H9 (cell line): ENCODE measurements at regions not wholly inside any gene's neighbourhood (a gene's known extent, or its start where the extent isn't known, plus 50 kb on each side); places are given as distances from the start of the nearest gene placed in this dataset.

Experiments
- DNase-seq: peaks from one replicate; pipeline ENCODE4 v3.0.0-alpha.2; 2017
- H2AFZ ChIP-seq: one replicate; pipeline ENCODE4 v1.6.1; 2013; ENCODE audit warnings: mild to moderate bottlenecking, low read length, control low read depth, moderate library complexity
- H2AK5ac ChIP-seq: 2 replicates; pipeline ENCODE4 v1.6.1; 2013; ENCODE audit warnings: low read length, control low read depth, mixed read lengths; ENCODE audit not compliant: insufficient read length
- H2BK120ac ChIP-seq: one replicate; pipeline ENCODE4 v1.6.1; 2013; ENCODE audit warnings: low read depth, mild to moderate bottlenecking, low read length, control low read depth, inconsistent platforms; ENCODE audit not compliant: poor library complexity, severe bottlenecking
- H2BK12ac ChIP-seq: 2 replicates; pipeline ENCODE4 v1.6.1; 2013; ENCODE audit warnings: low read length, control low read depth, mixed read lengths, low read depth; ENCODE audit not compliant: insufficient read length
- H2BK15ac ChIP-seq: 2 replicates; pipeline ENCODE4 v1.6.1; 2013; ENCODE audit warnings: low read depth, low read length, control low read depth
- H2BK20ac ChIP-seq: one replicate; pipeline ENCODE4 v1.6.1; 2013; ENCODE audit warnings: low read depth, mild to moderate bottlenecking, low read length, control low read depth, inconsistent platforms; ENCODE audit not compliant: poor library complexity, severe bottlenecking
- H2BK5ac ChIP-seq: 2 replicates; pipeline ENCODE4 v1.6.1; 2013; ENCODE audit warnings: low read length, control low read depth, mixed read lengths; ENCODE audit not compliant: insufficient read length
- H3K14ac ChIP-seq: 2 replicates; pipeline ENCODE4 v1.6.1; 2013; ENCODE audit warnings: low read length, control low read depth; ENCODE audit not compliant: insufficient read depth
- H3K18ac ChIP-seq: 2 replicates; pipeline ENCODE4 v1.6.1; 2013; ENCODE audit warnings: low read depth, mild to moderate bottlenecking, mixed read lengths, low read length, control low read depth; ENCODE audit not compliant: insufficient read length
- H3K23ac ChIP-seq: 2 replicates; pipeline ENCODE4 v1.6.1; 2013; ENCODE audit warnings: low read length, control low read depth, mixed read lengths, low read depth; ENCODE audit not compliant: insufficient read length
- H3K23me2 ChIP-seq: 2 replicates; pipeline ENCODE4 v1.6.1; 2013; ENCODE audit warnings: low read depth, mild to moderate bottlenecking, mixed read lengths, low read length, control low read depth; ENCODE audit not compliant: insufficient read length, poor library complexity, severe bottlenecking
- H3K27ac ChIP-seq: 2 replicates; pipeline ENCODE4 v1.5.1; 2013; ENCODE audit warnings: low read length, control low read depth, mixed read lengths, low read depth; ENCODE audit not compliant: insufficient read length
- H3K27me3 ChIP-seq: 2 replicates; pipeline ENCODE4 v1.6.1; 2013; ENCODE audit warnings: low read length, control low read depth, inconsistent platforms; ENCODE audit not compliant: insufficient read depth
- H3K4ac ChIP-seq: 2 replicates; pipeline ENCODE4 v1.6.1; 2013; ENCODE audit warnings: low read depth, mild to moderate bottlenecking, control low read depth, inconsistent platforms, low read length, moderate library complexity
- H3K4me1 ChIP-seq: 2 replicates; pipeline ENCODE4 v1.6.1; 2013; ENCODE audit warnings: low read length, control low read depth, inconsistent platforms; ENCODE audit not compliant: insufficient read depth
- H3K4me2 ChIP-seq: 2 replicates; pipeline ENCODE4 v1.6.1; 2013; ENCODE audit warnings: low read length, control low read depth, mixed read lengths; ENCODE audit not compliant: insufficient read length, insufficient read depth
- H3K56ac ChIP-seq: 2 replicates; pipeline ENCODE4 v1.6.1; 2013; ENCODE audit warnings: low read depth, mild to moderate bottlenecking, mixed read lengths, low read length, control low read depth; ENCODE audit not compliant: insufficient read length
- H3K79me1 ChIP-seq: 2 replicates; pipeline ENCODE4 v1.6.1; 2013; ENCODE audit warnings: low read depth, mild to moderate bottlenecking, moderate library complexity, low read length, control low read depth, inconsistent platforms; ENCODE audit not compliant: insufficient read depth, poor library complexity, severe bottlenecking
- H3K79me2 ChIP-seq: 2 replicates; pipeline ENCODE4 v1.6.1; 2013; ENCODE audit warnings: low read length, control low read depth, inconsistent platforms; ENCODE audit not compliant: insufficient read depth
- H3K9ac ChIP-seq: 2 replicates; pipeline ENCODE4 v1.6.1; 2013; ENCODE audit warnings: low read length, control low read depth, mixed read lengths; ENCODE audit not compliant: insufficient read length; ENCODE audit errors: extremely low read depth
- H3K9me3 ChIP-seq: one replicate; pipeline ENCODE4 v1.6.1; 2013; ENCODE audit warnings: low read depth, low read length, inconsistent platforms; ENCODE audit not compliant: control insufficient read depth
- H3T11ph ChIP-seq: one replicate; pipeline ENCODE4 v1.6.1; 2013; ENCODE audit warnings: mild to moderate bottlenecking, low read length, control low read depth, inconsistent platforms
- H4K20me1 ChIP-seq: one replicate; pipeline ENCODE4 v1.6.1; 2013; ENCODE audit not compliant: control insufficient read depth, insufficient read length, insufficient read depth
- H4K5ac ChIP-seq: 2 replicates; pipeline ENCODE4 v1.6.1; 2013; ENCODE audit warnings: low read depth, mild to moderate bottlenecking, mixed read lengths, low read length, control low read depth; ENCODE audit not compliant: insufficient read length
- H4K8ac ChIP-seq: replicated peaks from 2 replicates; pipeline ENCODE4 v1.6.1; 2013; ENCODE audit warnings: low read length, control low read depth, mixed read lengths, low read depth; ENCODE audit not compliant: insufficient read length
- H4K91ac ChIP-seq: 2 replicates; pipeline ENCODE4 v1.6.1; 2013; ENCODE audit warnings: low read depth, mild to moderate bottlenecking, moderate library complexity, mixed read lengths, low read length, control low read depth; ENCODE audit not compliant: insufficient read length
- H3K27ac Mint-ChIP-seq, 3 experiments: 2 replicates in 2 of 3; 3 replicates in 1 of 3; pipeline ENCODE4 v1.8.0; 2020 to 2021; ENCODE audit warnings: mixed read lengths in 3 of 3, mild to moderate bottlenecking in 1 of 3, moderate library complexity in 1 of 3
- H3K27me3 Mint-ChIP-seq: 2 replicates; pipeline ENCODE4 v1.8.0; 2021; ENCODE audit warnings: low read depth, mild to moderate bottlenecking, moderate library complexity, mixed read lengths
- H3K36me3 Mint-ChIP-seq, 3 experiments: 2 replicates in 2 of 3; 3 replicates in 1 of 3; pipeline ENCODE4 v1.8.0; 2020 to 2021; ENCODE audit warnings: low read depth in 3 of 3, mixed read lengths in 3 of 3; ENCODE audit not compliant: insufficient read depth in 1 of 3
- H3K4me1 Mint-ChIP-seq, 2 experiments: 2 replicates each; pipeline ENCODE4 v1.8.0; 2020; ENCODE audit warnings: mixed read lengths in 2 of 2
- H3K4me3 Mint-ChIP-seq, 2 experiments: 2 replicates in 1 of 2; 3 replicates in 1 of 2; pipeline ENCODE4 v1.8.0; 2020 to 2021; ENCODE audit warnings: mild to moderate bottlenecking in 2 of 2, mixed read lengths in 2 of 2, moderate library complexity in 1 of 2
- H3K9me3 Mint-ChIP-seq, 2 experiments: 2 replicates in 1 of 2; 3 replicates in 1 of 2; pipeline ENCODE4 v1.8.0; 2020; ENCODE audit warnings: mild to moderate bottlenecking in 2 of 2, mixed read lengths in 2 of 2, moderate library complexity in 1 of 2
- CTCF ChIP-seq: fragments of 200-600 bp; sonication (generic); conservative IDR thresholded peaks from 3 replicates; pipeline ENCODE4 v1.8.0; 2021; ENCODE audit warnings: antibody characterized with exemption, mild to moderate bottlenecking
- WGBS: extraction: QIAGEN DNeasy Blood & Tissue Kit; methylation state at CpG from one replicate; pipeline ENCODE4 v1.1.7; 2013; ENCODE audit warnings: missing lambda C conversion rate, low lambda C conversion rate, mixed read lengths; ENCODE audit not compliant: insufficient read length; ENCODE audit errors: extremely low coverage; 5-methylcytosine and 5-hydroxymethylcytosine counted together

DNA sequence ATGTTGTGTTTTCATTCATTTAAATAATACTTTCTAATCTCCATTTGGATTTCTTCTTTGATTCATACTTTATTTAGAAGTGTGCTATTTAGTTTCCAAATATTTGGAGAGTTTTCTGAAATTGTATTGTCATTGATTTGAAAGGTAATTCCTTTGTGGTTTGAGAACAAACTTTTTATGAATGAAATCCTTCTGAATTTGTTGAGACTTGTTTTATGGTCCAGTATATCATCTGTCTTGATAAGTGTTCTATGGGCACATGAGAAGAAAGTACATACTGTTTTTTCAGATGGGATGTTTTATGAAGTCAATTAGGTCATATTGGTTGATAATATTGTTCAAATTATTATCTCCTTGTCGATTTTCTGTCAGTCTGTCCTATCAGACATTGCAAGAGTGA lies 953.8 kb downstream of the NR2F1-AS1 start:
- H3K14ac ChIP-seq, result no peak overlapping the region
- no peak overlapping the region for H4K8ac ChIP-seq
- no peak overlapping the region for H2BK15ac ChIP-seq
- no peaks in the 10 kb centered on the region for H3K27me3 ChIP-seq
- H2BK5ac ChIP-seq, result no peak overlapping the region
- no peak overlapping the region for H3K4ac ChIP-seq
- no peaks in the 10 kb centered on the region for H3K23me2 ChIP-seq
- no peak overlapping the region for H3T11ph ChIP-seq
- no peaks in the 10 kb centered on the region for H3K79me1 ChIP-seq
- no peaks in the 10 kb centered on the region for H3K4me1 ChIP-seq
- no peaks in the 10 kb centered on the region for H4K20me1 ChIP-seq
- no peak for TF ChIP-seq CTCF
- H4K5ac ChIP-seq, result no peak overlapping the region
- Mint-ChIP-seq H3K9me3 (0 out of 5 replicates have a peak, but pooled peaks cover 0 to under 1% of the 10 kb centered on the region in 2 experiments), H3K36me3 (peaks cover 0 to under 1% (median 0%) of the 10 kb centered on the region in 3 experiments; a peak in 1 of 7 replicates), H3K27ac (no peak overlapping the region), H3K4me3 (no peak overlapping the region), H3K4me1 (no peaks in the 10 kb centered on the region), H3K27me3 (no peaks in the 10 kb centered on the region)
- no peak overlapping the region for H4K91ac ChIP-seq
- WGBS, result no CpG with 5 or more reads among the region's 1 CpG
- H2BK20ac ChIP-seq, result no peak overlapping the region
- no peak overlapping the region for H2BK12ac ChIP-seq
- no peaks in the 10 kb centered on the region for H3K9me3 ChIP-seq
- H2BK120ac ChIP-seq, result no peak overlapping the region
- no peak overlapping the region for H3K27ac ChIP-seq
- H3K56ac ChIP-seq, result no peak overlapping the region
- H3K18ac ChIP-seq, result no peak overlapping the region
- DNase-seq, result no peak
- no peaks in the 10 kb centered on the region for H3K79me2 ChIP-seq
- no peak overlapping the region for H3K9ac ChIP-seq
- no peak overlapping the region for H2AK5ac ChIP-seq
- no peak overlapping the region for H3K4me2 ChIP-seq
- no peak overlapping the region for H3K23ac ChIP-seq
- H2AFZ ChIP-seq, result no peak overlapping the region
